H1 (cell line): ENCODE measurements at regions not wholly inside any gene's neighbourhood (a gene's known extent, or its start where the extent isn't known, plus 50 kb on each side); places are given as distances from the start of the nearest gene placed in this dataset.

Source experiments
- CTCF ChIA-PET: fragments of 300-600 bp; sonication (Branson Sonifier 250); formaldehyde crosslinking; loops from one replicate; lab custom pipeline; 2021; ENCODE audit not compliant: partially characterized antibody; lab: Charles Lee
- POLR2A ChIA-PET: fragments of 300-600 bp; sonication (Branson Sonifier 250); formaldehyde crosslinking; loops from one replicate; lab custom pipeline; 2021; ENCODE audit warnings: inconsistent platforms; ENCODE audit not compliant: partially characterized antibody; lab: Charles Lee
- DNase-seq, 2 experiments: peaks; one replicate each; pipeline versions ENCODE4 v3.0.0 to v3.0.0-alpha.2; 2010 to 2022; ENCODE audit warnings: low spot score in 2 of 2, low read depth in 1 of 2, mixed read lengths in 1 of 2
- FAIRE-seq: peaks from 2 replicates; lab custom pipeline; 2011; peaks lifted over from hg19 to GRCh38; lab: Jason Lieb, UNC
- H2AFZ ChIP-seq: 2 replicates; pipeline ENCODE4 v1.8.1; 2012; ENCODE audit warnings: low read length, inconsistent platforms
- H2AK5ac ChIP-seq: 2 replicates; pipeline ENCODE4 v1.6.1; 2013; ENCODE audit warnings: low read depth, low read length
- H2BK120ac ChIP-seq: replicated peaks from 2 replicates; pipeline ENCODE3; 2013; ENCODE audit warnings: low read depth, low read length, inconsistent platforms
- H2BK12ac ChIP-seq: 2 replicates; pipeline ENCODE4 v1.6.1; 2013; ENCODE audit warnings: low read depth, low read length
- H2BK15ac ChIP-seq: 2 replicates; pipeline ENCODE4 v1.6.1; 2013; ENCODE audit warnings: low read length
- H2BK20ac ChIP-seq: 2 replicates; pipeline ENCODE4 v1.6.1; 2013; ENCODE audit warnings: low read length
- H2BK5ac ChIP-seq: 2 replicates; pipeline ENCODE4 v1.6.1; 2013; ENCODE audit warnings: low read depth, low read length
- H3K14ac ChIP-seq: 2 replicates; pipeline ENCODE4 v1.6.1; 2013; ENCODE audit warnings: inconsistent platforms; ENCODE audit not compliant: insufficient read length
- H3K18ac ChIP-seq: 2 replicates; pipeline ENCODE4 v1.6.1; 2013; ENCODE audit warnings: low read length; ENCODE audit errors: extremely low read depth
- H3K23ac ChIP-seq: 2 replicates; pipeline ENCODE4 v1.6.1; 2013; ENCODE audit warnings: inconsistent platforms; ENCODE audit not compliant: insufficient read length
- H3K23me2 ChIP-seq: 2 replicates; pipeline ENCODE4 v1.6.1; 2013; ENCODE audit warnings: low read depth, low read length
- H3K27ac ChIP-seq: 2 replicates; pipeline ENCODE4 v1.6.1; 2011; ENCODE audit warnings: low read depth, low read length, inconsistent platforms
- H3K27me3 ChIP-seq, 4 experiments: replicated peaks in 1 of 4; 1 replicate in 1 of 4; 2 replicates in 3 of 4; pipeline versions ENCODE4 v1.6.1 to v1.8.1; 2011 to 2013; ENCODE audit warnings: low read length in 3 of 4, mild to moderate bottlenecking in 3 of 4, inconsistent platforms in 2 of 4, mixed read lengths in 2 of 4, moderate library complexity in 1 of 4; ENCODE audit not compliant: control insufficient read depth in 3 of 4, insufficient read depth in 3 of 4; ENCODE audit errors: extremely low read depth in 1 of 4
- H3K36me3 ChIP-seq, 4 experiments: 2 replicates each; pipeline versions ENCODE4 v1.6.1 to v1.8.1; 2011 to 2013; ENCODE audit warnings: mild to moderate bottlenecking in 4 of 4, low read length in 3 of 4, moderate library complexity in 2 of 4, control low read depth in 1 of 4, inconsistent platforms in 1 of 4; ENCODE audit not compliant: insufficient read depth in 4 of 4, control insufficient read depth in 2 of 4
- H3K4ac ChIP-seq: replicated peaks from 2 replicates; pipeline ENCODE3; 2013; ENCODE audit warnings: low read length, low read depth, mixed read lengths, inconsistent platforms; ENCODE audit not compliant: insufficient read length
- H3K4me1 ChIP-seq, 4 experiments: replicated peaks in 1 of 4; 1 replicate in 1 of 4; 2 replicates in 3 of 4; pipeline versions ENCODE4 v1.6.1 to v1.8.1; 2011 to 2013; ENCODE audit warnings: low read length in 3 of 4, inconsistent platforms in 2 of 4, mixed read lengths in 1 of 4; ENCODE audit not compliant: insufficient read depth in 4 of 4, control insufficient read depth in 3 of 4
- H3K4me2 ChIP-seq, 2 experiments: 2 replicates each; pipeline versions ENCODE4 v1.6.1 to v1.8.1; 2011 to 2013; ENCODE audit warnings: low read depth in 2 of 2, low read length in 2 of 2, control low read depth in 1 of 2, inconsistent platforms in 1 of 2, mild to moderate bottlenecking in 1 of 2; ENCODE audit not compliant: insufficient read depth in 1 of 2
- H3K4me3 ChIP-seq, 4 experiments: fragments of 200-600, 300-600 bp in 1 of 4; sonication (generic), shearing (Covaris generic), sonication (Bioruptor Twin) in 1 of 4; 2 replicates each; pipeline versions ENCODE4 v1.5.1 to v1.8.1; 2011 to 2016; ENCODE audit warnings: low read length in 4 of 4, low read depth in 3 of 4, control low read depth in 2 of 4, inconsistent platforms in 2 of 4, mild to moderate bottlenecking in 2 of 4, mixed read lengths in 1 of 4, moderate library complexity in 1 of 4; ENCODE audit not compliant: insufficient read depth in 2 of 4; ENCODE audit errors: extremely low read depth in 1 of 4
- H3K56ac ChIP-seq: replicated peaks from 2 replicates; pipeline ENCODE3; 2013; ENCODE audit warnings: low read depth, mild to moderate bottlenecking, mixed read lengths, low read length, inconsistent platforms; ENCODE audit not compliant: insufficient read length
- H3K79me1 ChIP-seq: 2 replicates; pipeline ENCODE4 v1.6.1; 2013; ENCODE audit warnings: low read depth, low read length, control low read depth
- H3K79me2 ChIP-seq, 2 experiments: 2 replicates each; pipeline versions ENCODE4 v1.6.1 to v1.8.1; 2012 to 2013; ENCODE audit warnings: low read length in 2 of 2, mild to moderate bottlenecking in 2 of 2, inconsistent platforms in 1 of 2; ENCODE audit not compliant: insufficient read depth in 2 of 2, control insufficient read depth in 1 of 2
- H3K9ac ChIP-seq, 4 experiments: replicated peaks in 1 of 4; 1 replicate in 1 of 4; 2 replicates in 3 of 4; pipeline versions ENCODE4 v1.6.1 to v1.8.1; 2011 to 2013; ENCODE audit warnings: low read depth in 3 of 4, low read length in 3 of 4, control low read depth in 2 of 4, mild to moderate bottlenecking in 2 of 4, moderate library complexity in 2 of 4, inconsistent platforms in 1 of 4; ENCODE audit errors: extremely low read depth in 1 of 4
- H3K9me3 ChIP-seq, 2 experiments: 2 replicates each; pipeline versions ENCODE4 v1.6.1 to v1.8.1; 2012 to 2013; ENCODE audit warnings: mild to moderate bottlenecking in 2 of 2, moderate library complexity in 2 of 2, control low read depth in 1 of 2, inconsistent platforms in 1 of 2, low read depth in 1 of 2, low read length in 1 of 2, mixed read lengths in 1 of 2; ENCODE audit not compliant: insufficient read depth in 2 of 2
- H4K20me1 ChIP-seq, 2 experiments: replicated peaks in 1 of 2; 2 replicates each; pipeline versions ENCODE3 to v1.8.1; 2011 to 2013; ENCODE audit warnings: inconsistent platforms in 2 of 2, low read length in 2 of 2, mild to moderate bottlenecking in 1 of 2; ENCODE audit not compliant: insufficient read depth in 2 of 2, control insufficient read depth in 1 of 2
- H4K5ac ChIP-seq: 2 replicates; pipeline ENCODE4 v1.6.1; 2013; ENCODE audit warnings: low read length, low read depth, mixed read lengths, inconsistent platforms; ENCODE audit not compliant: insufficient read length
- H4K8ac ChIP-seq: 2 replicates; pipeline ENCODE4 v1.8.0; 2013; ENCODE audit warnings: mild to moderate bottlenecking, moderate library complexity, low read length, inconsistent platforms; ENCODE audit not compliant: insufficient read depth; ENCODE audit errors: extremely low read depth
- H4K91ac ChIP-seq: replicated peaks from 2 replicates; pipeline ENCODE3; 2013; ENCODE audit warnings: low read length, mixed read lengths, inconsistent platforms; ENCODE audit not compliant: insufficient read length
- ATF2 ChIP-seq: IDR thresholded peaks from 2 replicates; pipeline ENCODE4 v1.6.1; 2012; ENCODE audit warnings: low read length, inconsistent platforms
- CTCF ChIP-seq, 3 experiments: IDR thresholded peaks; 1 replicate in 2 of 3; 2 replicates in 1 of 3; pipeline versions ENCODE4 v1.5.1 to v1.6.1; 2011; ENCODE audit warnings: low read length in 3 of 3, mild to moderate bottlenecking in 3 of 3, inconsistent platforms in 2 of 3, low read depth in 1 of 3, moderate library complexity in 1 of 3; ENCODE audit not compliant: insufficient read depth in 1 of 3; ENCODE audit errors: control extremely low read depth in 1 of 3
- E2F6 ChIP-seq: IDR thresholded peaks from 2 replicates; pipeline ENCODE4 v1.6.1; 2012; ENCODE audit warnings: inconsistent platforms
- GTF2F1 ChIP-seq: IDR thresholded peaks from 2 replicates; pipeline ENCODE4 v1.6.1; 2012; ENCODE audit warnings: low read depth, low read length, improper control_type of control experiment, borderline replicate concordance
- HDAC6 ChIP-seq: IDR thresholded peaks from one replicate; pipeline ENCODE4 v1.7.1; 2012; ENCODE audit warnings: low read depth, mild to moderate bottlenecking, inconsistent platforms, low read length, moderate library complexity
- POLR2AphosphoS5 ChIP-seq: IDR thresholded peaks from 2 replicates; pipeline ENCODE4 v1.6.1; 2011; ENCODE audit warnings: low read depth, low read length
- RBBP5 ChIP-seq: IDR thresholded peaks from 2 replicates; pipeline ENCODE4 v1.7.1; 2012; ENCODE audit warnings: low read depth, mild to moderate bottlenecking, inconsistent platforms, low read length, moderate library complexity, borderline replicate concordance
- TAF1 ChIP-seq: IDR thresholded peaks from 2 replicates; pipeline ENCODE4 v1.6.1; 2011; ENCODE audit warnings: mild to moderate bottlenecking, low read depth, low read length
- TBP ChIP-seq: IDR thresholded peaks from 2 replicates; pipeline ENCODE4 v1.6.1; 2011; ENCODE audit warnings: low read depth, low read length, improper control_type of control experiment
- WGBS, 2 experiments: shearing (Covaris generic) in 1 of 2; methylation state at CpG; one replicate each; pipeline versions ENCODE4 v1.1.6 to v1.1.7; 2013 to 2015; ENCODE audit warnings: low lambda C conversion rate in 2 of 2, mixed read lengths in 2 of 2, inconsistent platforms in 1 of 2, low coverage in 1 of 2, missing lambda C conversion rate in 1 of 2; ENCODE audit not compliant: insufficient replicate concordance in 2 of 2, insufficient coverage in 1 of 2, insufficient read length in 1 of 2; ENCODE audit errors: extremely low coverage in 1 of 2, missing lambda C conversion rate in 1 of 2; 5-methylcytosine and 5-hydroxymethylcytosine counted together

GRCh38 chr10:4498711-4499251 lies 327.2 kb upstream of the AKR1E2 start:
- Histone ChIP-seq H3K9ac (no peak overlapping the region), H3K56ac (no peak overlapping the region), H3K79me1 (no peaks in the 10 kb centered on the region), H2AK5ac (no peak overlapping the region), H3K4me2 (no peak overlapping the region), H3K4me1 (no peaks in the 10 kb centered on the region), H3K4ac (no peak overlapping the region), H3K27me3 (no peaks in the 10 kb centered on the region), H2BK15ac (no peak overlapping the region), H3K23me2 (peaks cover under 1% of the 10 kb centered on the region; the same call in 1 of the 2 replicates), H4K20me1 (no peaks in the 10 kb centered on the region), H4K8ac (no peak overlapping the region), H3K27ac (no peak overlapping the region), H3K4me3 (no peak overlapping the region), H2BK120ac (no peak overlapping the region), H3K9me3 (no peaks in the 10 kb centered on the region), H2BK20ac (no peak overlapping the region), H2AFZ (no peak overlapping the region), H4K5ac (no peak overlapping the region), H3K36me3 (no peaks in the 10 kb centered on the region), H3K79me2 (no peaks in the 10 kb centered on the region), H3K14ac (no peak overlapping the region), H3K23ac (no peak overlapping the region), H2BK12ac (no peak overlapping the region), H3K18ac (no peak overlapping the region), H4K91ac (no peak overlapping the region), H2BK5ac (no peak overlapping the region)
- CTCF ChIA-PET = interaction anchor here (0.9 kb wide), 1 partner anchor 13 kb away, joined by 3 read pairs; no protein-coding TSS in a partner anchor
- FAIRE-seq = no peak
- DNase-seq = no peak
- POLR2A ChIA-PET = no interaction called here
- 96% methylated on average over 6 of the region's 6 CpGs; no CpG with 5 or more reads in 1 of the 2 experiments for WGBS, 2 experiments
- no peak for TF ChIP-seq ATF2
- TF ChIP-seq HDAC6 = no peak
- TF ChIP-seq E2F6 = no peak
- TF ChIP-seq RBBP5 = no peak
- TF ChIP-seq CTCF (IDR thresholded peaks at IDR 0.05; ENCODE audit: control extremely low read depth in 1 of 3, insufficient read depth in 1 of 3, low read depth in 1 of 3, low read length in 3 of 3) = no peak
- TF ChIP-seq GTF2F1 = no peak
- no peak for TF ChIP-seq TAF1
- TF ChIP-seq TBP = no peak
- TF ChIP-seq POLR2AphosphoS5 = no peak
